ENCODE measurements at regions not wholly inside any gene's neighbourhood (a gene's known extent, or its start where the extent isn't known, plus 50 kb on each side); places are given as distances from the start of the nearest gene placed in this dataset.

GRCh38 chr6:43870660-43871061 lies 100.7 kb downstream of the VEGFA start:
- no peak overlapping the region for H3K27ac ChIP-seq (ENCODE audit: low read length)
- no peaks in the 10 kb centered on the region for H3K9me3 ChIP-seq (ENCODE audit: insufficient read depth, low read length, severe bottlenecking)
- DNase-seq = no peak
- no peak for ATAC-seq (ENCODE audit: insufficient read depth, low read depth)
- H3K79me2 ChIP-seq (ENCODE audit: insufficient read depth, low read length) = no peaks in the 10 kb centered on the region
- no peak overlapping the region for H3K4me2 ChIP-seq (ENCODE audit: insufficient read depth, low read length)
- H3K4me3 ChIP-seq (ENCODE audit: low read depth in 1 of 2, low read length in 2 of 2) = no peak overlapping the region
- H3K4me1 ChIP-seq (ENCODE audit: insufficient read depth, low read length) = no peaks in the 10 kb centered on the region
- TF ChIP-seq CTCF (IDR thresholded peaks at IDR 0.05; ENCODE audit: borderline replicate concordance, extremely low read depth, low read length, poor library complexity, severe bottlenecking) (no peak), EZH2 (IDR thresholded peaks at IDR 0.05; ENCODE audit: borderline replicate concordance, low read depth, low read length, severe bottlenecking) (no peak)
- no peaks in the 10 kb centered on the region for H3K36me3 ChIP-seq (ENCODE audit: insufficient read depth, low read length)
- peaks cover 18% of the 10 kb centered on the region for H3K27me3 ChIP-seq (ENCODE audit: insufficient read depth, low read length, poor library complexity)
- no peaks in the 10 kb centered on the region for H4K20me1 ChIP-seq (ENCODE audit: insufficient read depth, low read length)
- no peak overlapping the region for H2AFZ ChIP-seq (ENCODE audit: low read depth, low read length)
- H3K9ac ChIP-seq (ENCODE audit: low read depth, low read length) = no peak overlapping the region

DNA sequence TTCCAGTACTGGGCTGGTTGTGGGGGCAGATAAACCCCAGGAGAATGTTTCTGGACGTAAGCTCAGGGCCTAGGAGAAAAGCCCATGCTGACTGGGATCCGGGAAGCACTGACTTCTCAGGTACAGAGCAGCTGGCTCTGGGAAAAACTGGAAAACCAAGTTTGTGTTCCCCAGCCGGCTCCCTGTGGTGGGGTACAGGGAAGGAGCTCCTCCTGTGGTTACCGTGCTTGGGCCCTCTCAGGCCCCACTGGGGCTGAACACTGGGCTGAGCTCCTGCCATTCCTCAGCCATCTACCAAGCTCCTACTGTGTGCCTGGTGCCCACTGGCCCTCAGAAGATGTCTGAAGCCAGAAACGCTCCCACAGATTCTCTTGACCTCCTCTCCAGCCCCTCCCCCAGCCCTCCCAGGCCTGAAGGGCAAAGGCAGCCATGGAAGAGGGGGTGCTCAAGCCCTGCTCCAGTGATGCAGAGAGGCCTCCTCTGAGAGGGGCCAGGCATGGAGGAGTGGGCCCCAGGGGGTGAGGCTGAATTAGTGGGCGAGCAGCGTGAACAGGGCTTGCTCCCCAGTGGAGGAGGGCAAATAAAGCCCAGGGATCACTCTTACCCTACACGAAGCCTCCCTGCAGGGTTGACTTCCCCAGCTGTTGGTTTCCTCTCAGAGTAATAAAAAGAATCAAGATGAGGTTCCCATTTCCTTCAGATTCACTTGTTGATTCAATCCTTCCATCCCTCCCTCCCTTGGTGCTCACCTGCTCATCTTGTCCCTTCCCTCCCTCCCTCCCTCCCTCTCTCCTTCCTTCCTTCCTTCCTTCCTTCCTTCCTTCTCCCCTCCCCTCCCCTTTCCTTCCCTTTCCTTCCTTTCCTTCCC lies 100.0 kb downstream of the VEGFA start:
- H3K9me3 ChIP-seq (ENCODE audit: insufficient read depth, low read length, severe bottlenecking) = no peaks in the 10 kb centered on the region
- no peak overlapping the region for H2AFZ ChIP-seq (ENCODE audit: low read depth, low read length)
- H3K9ac ChIP-seq (ENCODE audit: low read depth, low read length) = no peak overlapping the region

DNA sequence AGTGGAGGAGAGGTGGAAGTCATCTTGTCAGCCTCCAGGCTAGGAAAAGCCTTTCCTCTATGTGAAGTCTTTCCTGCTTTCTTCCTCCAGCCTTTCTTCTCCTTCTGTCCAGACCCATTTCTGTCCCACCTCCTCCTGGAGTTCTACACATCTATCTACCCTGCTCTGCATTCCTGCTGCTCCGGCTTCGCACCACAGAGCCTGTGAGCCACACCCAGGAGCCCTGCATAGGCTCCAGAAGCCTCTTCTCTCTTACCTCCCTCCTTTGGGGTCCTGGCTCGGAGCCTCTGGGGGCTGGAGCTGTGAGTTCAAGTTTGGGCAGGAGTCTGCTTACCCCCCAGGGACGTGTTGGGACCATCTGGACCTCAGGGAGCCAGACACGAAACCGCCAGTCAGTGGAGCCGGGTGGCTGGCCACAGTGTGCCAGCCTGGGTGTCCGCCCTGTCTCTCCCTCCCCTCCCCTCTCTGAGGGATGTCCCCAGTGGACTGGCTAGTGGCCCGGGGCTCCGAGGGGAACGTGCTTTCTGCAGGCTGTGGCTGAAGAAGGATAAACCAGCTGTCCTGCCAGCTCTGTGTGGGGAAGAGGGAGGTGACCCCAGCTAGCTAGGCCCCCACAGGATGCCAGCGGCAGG lies 99.2 kb downstream of the VEGFA start:
- no peak for DNase-seq
- TF ChIP-seq CTCF (IDR thresholded peaks at IDR 0.05; ENCODE audit: borderline replicate concordance, extremely low read depth, low read length, poor library complexity, severe bottlenecking) = no peak
- no peak for TF ChIP-seq EZH2 (IDR thresholded peaks at IDR 0.05; ENCODE audit: borderline replicate concordance, low read depth, low read length, severe bottlenecking)
- Histone ChIP-seq H3K79me2 (ENCODE audit: insufficient read depth, low read length) (no peaks in the 10 kb centered on the region), H3K27ac (ENCODE audit: low read length) (no peak overlapping the region), H3K4me1 (ENCODE audit: insufficient read depth, low read length) (no peaks in the 10 kb centered on the region), H3K36me3 (ENCODE audit: insufficient read depth, low read length) (no peaks in the 10 kb centered on the region), H3K9me3 (ENCODE audit: insufficient read depth, low read length, severe bottlenecking) (no peaks in the 10 kb centered on the region), H3K4me3 (ENCODE audit: low read depth in 1 of 2, low read length in 2 of 2) (no peak overlapping the region), H2AFZ (ENCODE audit: low read depth, low read length) (no peak overlapping the region), H3K4me2 (ENCODE audit: insufficient read depth, low read length) (no peak overlapping the region), H3K9ac (ENCODE audit: low read depth, low read length) (no peak overlapping the region), H3K27me3 (ENCODE audit: insufficient read depth, low read length, poor library complexity) (peaks cover 18% of the 10 kb centered on the region), H4K20me1 (ENCODE audit: insufficient read depth, low read length) (no peaks in the 10 kb centered on the region)
- no peak for ATAC-seq (ENCODE audit: insufficient read depth, low read depth)

More for the DNA sequence above, 100.0 kb downstream of the VEGFA start:
- no peak for ATAC-seq (ENCODE audit: insufficient read depth, low read depth)
- Histone ChIP-seq H3K4me1 (ENCODE audit: insufficient read depth, low read length) (no peaks in the 10 kb centered on the region), H3K4me3 (ENCODE audit: low read depth in 1 of 2, low read length in 2 of 2) (no peak overlapping the region), H3K79me2 (ENCODE audit: insufficient read depth, low read length) (no peaks in the 10 kb centered on the region), H4K20me1 (ENCODE audit: insufficient read depth, low read length) (no peaks in the 10 kb centered on the region), H3K36me3 (ENCODE audit: insufficient read depth, low read length) (no peaks in the 10 kb centered on the region), H3K27me3 (ENCODE audit: insufficient read depth, low read length, poor library complexity) (peaks cover 18% of the 10 kb centered on the region), H3K27ac (ENCODE audit: low read length) (no peak overlapping the region), H3K4me2 (ENCODE audit: insufficient read depth, low read length) (no peak overlapping the region)
- DNase-seq = no peak
- TF ChIP-seq CTCF (IDR thresholded peaks at IDR 0.05; ENCODE audit: borderline replicate concordance, extremely low read depth, low read length, poor library complexity, severe bottlenecking) = no peak
- no peak for TF ChIP-seq EZH2 (IDR thresholded peaks at IDR 0.05; ENCODE audit: borderline replicate concordance, low read depth, low read length, severe bottlenecking)

Measured in DND-41 (cell line).